ENCODE measurements at regions not wholly inside any gene's neighbourhood (a gene's known extent, or its start where the extent isn't known, plus 50 kb on each side); places are given as distances from the start of the nearest gene placed in this dataset.

DNA sequence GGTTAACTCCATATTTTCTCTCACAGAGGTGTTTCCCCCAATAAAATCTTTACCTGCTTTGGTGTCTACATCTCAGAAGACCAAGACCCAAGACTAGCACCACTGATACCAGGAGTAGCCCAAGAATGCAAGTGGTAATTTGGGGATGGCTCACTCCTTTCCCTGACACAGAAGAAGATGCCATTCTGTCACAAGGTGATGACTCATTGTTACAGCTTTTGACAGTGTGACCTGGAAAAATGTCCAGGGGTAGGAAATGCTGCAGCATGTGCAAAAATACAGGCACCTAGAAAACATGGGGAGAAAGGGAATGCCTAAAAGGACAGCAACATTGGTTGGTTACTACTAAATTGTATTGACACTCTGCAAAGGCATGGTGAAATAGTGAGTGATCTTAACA is 254.0 kb upstream of the GJE1 start:
- TF ChIP-seq, protein P1, sequence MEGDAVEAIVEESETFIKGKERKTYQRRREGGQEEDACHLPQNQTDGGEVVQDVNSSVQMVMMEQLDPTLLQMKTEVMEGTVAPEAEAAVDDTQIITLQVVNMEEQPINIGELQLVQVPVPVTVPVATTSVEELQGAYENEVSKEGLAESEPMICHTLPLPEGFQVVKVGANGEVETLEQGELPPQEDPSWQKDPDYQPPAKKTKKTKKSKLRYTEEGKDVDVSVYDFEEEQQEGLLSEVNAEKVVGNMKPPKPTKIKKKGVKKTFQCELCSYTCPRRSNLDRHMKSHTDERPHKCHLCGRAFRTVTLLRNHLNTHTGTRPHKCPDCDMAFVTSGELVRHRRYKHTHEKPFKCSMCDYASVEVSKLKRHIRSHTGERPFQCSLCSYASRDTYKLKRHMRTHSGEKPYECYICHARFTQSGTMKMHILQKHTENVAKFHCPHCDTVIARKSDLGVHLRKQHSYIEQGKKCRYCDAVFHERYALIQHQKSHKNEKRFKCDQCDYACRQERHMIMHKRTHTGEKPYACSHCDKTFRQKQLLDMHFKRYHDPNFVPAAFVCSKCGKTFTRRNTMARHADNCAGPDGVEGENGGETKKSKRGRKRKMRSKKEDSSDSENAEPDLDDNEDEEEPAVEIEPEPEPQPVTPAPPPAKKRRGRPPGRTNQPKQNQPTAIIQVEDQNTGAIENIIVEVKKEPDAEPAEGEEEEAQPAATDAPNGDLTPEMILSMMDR (conservative IDR thresholded peaks at IDR 0.05), result no peak
- TF ChIP-seq EZH2 (IDR thresholded peaks at IDR 0.05; ENCODE audit: low read depth), result no peak

Data from PC-9 (cell line).